IPS-20b (cell line): ENCODE measurements at regions not wholly inside any gene's neighbourhood (a gene's known extent, or its start where the extent isn't known, plus 50 kb on each side); places are given as distances from the start of the nearest gene placed in this dataset.
"Not testable (repeated sequence)": the region's sequence is repeated elsewhere in the genome, so short reads cannot be mapped to it uniquely, and the experiment has no call there.

ENCODE experiments used
- H3K27ac ChIP-seq: one replicate; pipeline ENCODE4 v1.5.1; 2013; ENCODE audit warnings: low read length
- H3K27me3 ChIP-seq: 2 replicates; pipeline ENCODE4 v1.6.1; 2013; ENCODE audit warnings: mild to moderate bottlenecking, low read length, inconsistent platforms; ENCODE audit not compliant: insufficient read depth
- H3K36me3 ChIP-seq: 2 replicates; pipeline ENCODE4 v1.6.1; 2013; ENCODE audit warnings: low read depth, mild to moderate bottlenecking, inconsistent platforms, low read length, moderate library complexity; ENCODE audit not compliant: insufficient read depth
- H3K4me1 ChIP-seq: 2 replicates; pipeline ENCODE4 v1.6.1; 2013; ENCODE audit warnings: mild to moderate bottlenecking, control low read depth, inconsistent platforms, low read length, moderate library complexity; ENCODE audit not compliant: insufficient read depth
- H3K4me3 ChIP-seq: 2 replicates; pipeline ENCODE4 v1.5.1; 2013; ENCODE audit warnings: mild to moderate bottlenecking, low read length, inconsistent platforms
- H3K9ac ChIP-seq: 2 replicates; pipeline ENCODE4 v1.6.1; 2013; ENCODE audit warnings: low read depth, mild to moderate bottlenecking, inconsistent platforms, low read length, moderate library complexity
- H3K9me3 ChIP-seq: 2 replicates; pipeline ENCODE4 v1.6.1; 2013; ENCODE audit warnings: mild to moderate bottlenecking, low read depth, low read length, inconsistent platforms; ENCODE audit not compliant: insufficient read depth

- H3K9me3 ChIP-seq: peaks cover 9% of the 10 kb centered on the region; the same call in 1 of the 2 replicates
- no peaks in the 10 kb centered on the region for H3K36me3 ChIP-seq
- no peak overlapping the region for H3K4me3 ChIP-seq
- no peaks in the 10 kb centered on the region for H3K27me3 ChIP-seq
- no peaks in the 10 kb centered on the region for H3K4me1 ChIP-seq
- H3K27ac ChIP-seq: no peak overlapping the region
- H3K9ac ChIP-seq: no peak overlapping the region
Measured at GRCh38 chr4:103982454-103982853, 262.7 kb upstream of the TACR3 start.

GRCh38 chr4:103948244-103949018, 228.6 kb upstream of the TACR3 start:
- peaks cover 14% of the 10 kb centered on the region for H3K36me3 ChIP-seq
- peaks cover 32% of the 10 kb centered on the region for H3K9me3 ChIP-seq
- H3K27ac ChIP-seq: peak overlapping the region; percentile 41
- H3K27me3 ChIP-seq: no peaks in the 10 kb centered on the region
- H3K4me3 ChIP-seq: peak overlapping the region; percentile 45
- peak overlapping the region; percentile 67; the same call in 1 of the 2 replicates for H3K9ac ChIP-seq
- peaks cover 12% of the 10 kb centered on the region; the same call in 1 of the 2 replicates for H3K4me1 ChIP-seq

GRCh38 chr4:103947617-103948016, 227.8 kb upstream of the TACR3 start:
- Histone ChIP-seq H3K36me3 (peaks cover 14% of the 10 kb centered on the region), H3K9ac (peak overlapping the region; percentile 67), H3K27me3 (no peaks in the 10 kb centered on the region), H3K4me1 (peaks cover 12% of the 10 kb centered on the region; the same call in 1 of the 2 replicates), H3K9me3 (peaks cover 27% of the 10 kb centered on the region), H3K4me3 (peak overlapping the region; percentile 45; the same call in 1 of the 2 replicates), H3K27ac (peak overlapping the region; percentile 55)

GRCh38 chr4:103946621-103947268, 227.0 kb upstream of the TACR3 start:
- not testable (repeated sequence) for H3K36me3 ChIP-seq, H3K27me3 ChIP-seq
- H3K9me3 ChIP-seq: peaks cover 18% of the 10 kb centered on the region
- H3K27ac ChIP-seq: peak overlapping the region; percentile 55
- peak overlapping the region; percentile 45; the same call in 1 of the 2 replicates for H3K4me3 ChIP-seq
- H3K9ac ChIP-seq: peak overlapping the region; percentile 67
- peaks cover 12% of the 10 kb centered on the region; the same call in 1 of the 2 replicates for H3K4me1 ChIP-seq

- no peak overlapping the region for H3K27ac ChIP-seq
- H3K4me3 ChIP-seq: no peak overlapping the region
- peaks cover 5% of the 10 kb centered on the region for H3K9me3 ChIP-seq
- H3K9ac ChIP-seq: no peak overlapping the region
- H3K36me3 ChIP-seq: no peaks in the 10 kb centered on the region
- no peaks in the 10 kb centered on the region for H3K27me3 ChIP-seq
- no peaks in the 10 kb centered on the region for H3K4me1 ChIP-seq
Measured at GRCh38 chr4:103938488-103938887, 218.7 kb upstream of the TACR3 start.

GRCh38 chr4:103936653-103937145, 216.9 kb upstream of the TACR3 start:
- Histone ChIP-seq H3K4me1 (no peaks in the 10 kb centered on the region), H3K9ac (no peak overlapping the region), H3K4me3 (no peak overlapping the region), H3K36me3 (no peaks in the 10 kb centered on the region), H3K9me3 (peaks cover 5% of the 10 kb centered on the region), H3K27me3 (no peaks in the 10 kb centered on the region), H3K27ac (no peak overlapping the region)

- Histone ChIP-seq H3K27me3 (no peaks in the 10 kb centered on the region), H3K4me3 (no peak overlapping the region), H3K27ac (no peak overlapping the region), H3K36me3 (no peaks in the 10 kb centered on the region), H3K9me3 (peaks cover 5% of the 10 kb centered on the region), H3K4me1 (no peaks in the 10 kb centered on the region), H3K9ac (no peak overlapping the region)
Measured at GRCh38 chr4:103934178-103934789, 214.5 kb upstream of the TACR3 start.

- H3K9me3 ChIP-seq: no peaks in the 10 kb centered on the region
- no peak overlapping the region for H3K4me3 ChIP-seq
- H3K27ac ChIP-seq: no peak overlapping the region
- no peaks in the 10 kb centered on the region for H3K36me3 ChIP-seq
- no peak overlapping the region for H3K9ac ChIP-seq
- H3K27me3 ChIP-seq: no peaks in the 10 kb centered on the region
- no peaks in the 10 kb centered on the region for H3K4me1 ChIP-seq
Measured at GRCh38 chr4:103928370-103928769, 208.6 kb upstream of the TACR3 start.

GRCh38 chr4:103923551-103923950, 203.8 kb upstream of the TACR3 start:
- H3K4me1 ChIP-seq: no peaks in the 10 kb centered on the region
- no peaks in the 10 kb centered on the region for H3K9me3 ChIP-seq
- no peak overlapping the region for H3K9ac ChIP-seq
- H3K4me3 ChIP-seq: no peak overlapping the region
- H3K27me3 ChIP-seq: no peaks in the 10 kb centered on the region
- H3K27ac ChIP-seq: no peak overlapping the region
- H3K36me3 ChIP-seq: no peaks in the 10 kb centered on the region

- Histone ChIP-seq H3K27me3 (no peaks in the 10 kb centered on the region), H3K4me1 (no peaks in the 10 kb centered on the region), H3K4me3 (no peak overlapping the region), H3K27ac (no peak overlapping the region), H3K36me3 (no peaks in the 10 kb centered on the region), H3K9ac (no peak overlapping the region), H3K9me3 (no peaks in the 10 kb centered on the region)
Measured at GRCh38 chr4:103918214-103918613, 198.4 kb upstream of the TACR3 start.

- H3K27ac ChIP-seq: no peak overlapping the region
Measured at GRCh38 chr4:103915224-103915869, 195.6 kb upstream of the TACR3 start.

More at GRCh38 chr4:103915224-103915869, 195.6 kb upstream of the TACR3 start:
- no peak overlapping the region for H3K9ac ChIP-seq
- H3K4me3 ChIP-seq: no peak overlapping the region
- no peaks in the 10 kb centered on the region for H3K4me1 ChIP-seq
- H3K27me3 ChIP-seq: no peaks in the 10 kb centered on the region
- no peaks in the 10 kb centered on the region for H3K9me3 ChIP-seq
- H3K36me3 ChIP-seq: no peaks in the 10 kb centered on the region
